Sigmoid colon (tissue), 4 donors: ENCODE measurements at regions not wholly inside any gene's neighbourhood (a gene's known extent, or its start where the extent isn't known, plus 50 kb on each side); places are given as distances from the start of the nearest gene placed in this dataset.

Source experiments
- CTCF ChIP-seq, 4 experiments: fragments of 450-650 bp in 3 of 4; fragments of 200-600 bp in 1 of 4; IDR thresholded peaks; one replicate each; pipeline ENCODE4 v1.5.1; 2016 to 2019; ENCODE audit warnings: antibody characterized with exemption in 4 of 4, mild to moderate bottlenecking in 3 of 4, moderate library complexity in 2 of 4
- EP300 ChIP-seq, 4 donors: sonication (generic); formaldehyde crosslinking; IDR thresholded peaks; one replicate each; pipeline ENCODE4 v1.6.1; 2017; ENCODE audit warnings: antibody characterized with exemption in 4 of 4
- POLR2A ChIP-seq, 2 donors: fragments of 450-650 bp; IDR thresholded peaks; one replicate each; pipeline ENCODE4 v1.6.1; 2016; ENCODE audit warnings: antibody characterized with exemption in 2 of 2, mild to moderate bottlenecking in 2 of 2, moderate library complexity in 2 of 2
- POLR2AphosphoS5 ChIP-seq, 4 donors: sonication (generic); formaldehyde crosslinking; IDR thresholded peaks; one replicate each; pipeline ENCODE4 v1.6.1; 2017; ENCODE audit warnings: antibody characterized with exemption in 4 of 4

- TF ChIP-seq CTCF (IDR thresholded peaks at IDR 0.05) (no peak), POLR2AphosphoS5 (IDR thresholded peaks at IDR 0.05) (no peak), POLR2A (IDR thresholded peaks at IDR 0.05) (no peak), EP300 (IDR thresholded peaks at IDR 0.05) (no peak)
Measured at GRCh38 chr20:53788253-53789022, 194.8 kb upstream of the ZNF217 start.
